SK-N-SH (cell line): ENCODE measurements at regions not wholly inside any gene's neighbourhood (a gene's known extent, or its start where the extent isn't known, plus 50 kb on each side); places are given as distances from the start of the nearest gene placed in this dataset.

ENCODE experiments used
- CTCF ChIA-PET: fragments of 300-600, 350-600 bp; formaldehyde crosslinking; extraction: SDS; loops from one replicate; lab custom pipeline; 2021; lab: Yijun Ruan, JAX
- POLR2A ChIA-PET: fragments of 350-600 bp; sonication (Branson Sonifier 250); formaldehyde crosslinking; extraction: SDS; loops from one replicate; lab custom pipeline; 2020; ENCODE audit warnings: antibody characterized with exemption, inconsistent platforms; lab: Yijun Ruan, JAX
- DNase-seq: peaks from one replicate; pipeline ENCODE4 v3.0.0; 2012
- H2AFZ ChIP-seq: fragments of 200-600 bp; sonication (generic); 2 replicates; pipeline ENCODE4 v1.8.1; 2016; ENCODE audit warnings: antibody characterized with exemption, mild to moderate bottlenecking, low read depth
- H3F3A ChIP-seq: fragments of 200-600 bp; sonication (generic); replicated peaks from 2 replicates; pipeline ENCODE3; 2016; ENCODE audit warnings: antibody characterized with exemption, mild to moderate bottlenecking; ENCODE audit not compliant: insufficient read depth
- H3K27ac ChIP-seq, 2 experiments: fragments of 200-500 bp in 1 of 2; fragments of 200-600 bp in 1 of 2; sonication (Bioruptor generic) in 1 of 2; sonication (generic), shearing (Covaris generic) in 1 of 2; 2 replicates each; pipeline versions ENCODE4 v1.5.1 to v1.6.1; 2014 to 2016; ENCODE audit warnings: low read depth in 2 of 2, inconsistent platforms in 1 of 2, low read length in 1 of 2, mild to moderate bottlenecking in 1 of 2, mixed read lengths in 1 of 2
- H3K27me3 ChIP-seq: fragments of 200-600 bp; sonication (generic), shearing (Covaris generic); 2 replicates; pipeline ENCODE4 v1.6.1; 2016; ENCODE audit warnings: mixed run types; ENCODE audit not compliant: insufficient read depth
- H3K36me3 ChIP-seq, 2 experiments: fragments of 200-500 bp in 1 of 2; fragments of 200-600 bp in 1 of 2; sonication (Bioruptor generic) in 1 of 2; sonication (generic) in 1 of 2; replicated peaks in 1 of 2; 2 replicates each; pipeline versions ENCODE3 to v1.5.1; 2014 to 2016; ENCODE audit warnings: low read length in 1 of 2, mild to moderate bottlenecking in 1 of 2; ENCODE audit not compliant: insufficient read depth in 2 of 2, control insufficient read depth in 1 of 2
- H3K4me1 ChIP-seq, 2 experiments: fragments of 200-500 bp in 1 of 2; fragments of 200-600 bp in 1 of 2; sonication (Bioruptor generic) in 1 of 2; sonication (generic), shearing (Covaris generic) in 1 of 2; 2 replicates each; pipeline versions ENCODE4 v1.5.1 to v1.6.1; 2014 to 2016; ENCODE audit warnings: low read depth in 1 of 2, low read length in 1 of 2, mixed run types in 1 of 2; ENCODE audit not compliant: insufficient read depth in 2 of 2, control insufficient read depth in 1 of 2
- H3K4me2 ChIP-seq: fragments of 200-600 bp; sonication (generic), shearing (Covaris generic); 2 replicates; pipeline ENCODE4 v1.6.1; 2017; ENCODE audit warnings: mixed run types
- H3K4me3 ChIP-seq, 2 experiments: fragments of 200-500 bp in 1 of 2; fragments of 200-600 bp in 1 of 2; sonication (Bioruptor generic) in 1 of 2; sonication (generic), shearing (Covaris generic) in 1 of 2; 2 replicates each; pipeline versions ENCODE4 v1.5.1 to v1.8.1; 2014 to 2016; ENCODE audit warnings: low read depth in 2 of 2, inconsistent platforms in 1 of 2, low read length in 1 of 2, mild to moderate bottlenecking in 1 of 2, mixed read lengths in 1 of 2, moderate library complexity in 1 of 2
- H3K79me2 ChIP-seq: fragments of 200-600 bp; sonication (generic); 2 replicates; pipeline ENCODE4 v1.8.1; 2017; ENCODE audit warnings: mild to moderate bottlenecking; ENCODE audit not compliant: insufficient read depth
- H3K9ac ChIP-seq: fragments of 200-600 bp; sonication (generic); 2 replicates; pipeline ENCODE4 v1.6.1; 2017; ENCODE audit warnings: mixed run types
- H3K9me2 ChIP-seq: fragments of 200-600 bp; sonication (generic); 2 replicates; pipeline ENCODE4 v1.6.1; 2017; ENCODE audit warnings: mixed run types
- H3K9me3 ChIP-seq: fragments of 200-600 bp; sonication (generic); 2 replicates; pipeline ENCODE4 v1.6.1; 2017; ENCODE audit warnings: mixed run types, mild to moderate bottlenecking, moderate library complexity
- H4K20me1 ChIP-seq: fragments of 200-600 bp; sonication (generic); 2 replicates; pipeline ENCODE4 v1.6.1; 2017; ENCODE audit warnings: mild to moderate bottlenecking, mixed run types; ENCODE audit not compliant: insufficient read depth
- CHD2 ChIP-seq: fragments of 150-350 bp; IDR thresholded peaks from 2 replicates; pipeline ENCODE4 v1.6.1; 2018; ENCODE audit warnings: low read length; ENCODE audit not compliant: partially characterized antibody
- EP300 ChIP-seq, 2 experiments: IDR thresholded peaks; 2 replicates each; pipeline versions ENCODE4 v1.4.0 to v1.6.1; 2012; ENCODE audit warnings: borderline replicate concordance in 1 of 2, low read depth in 1 of 2, low read length in 1 of 2
- FOSL2 ChIP-seq: IDR thresholded peaks from 2 replicates; pipeline ENCODE4 v1.4.0; 2012; ENCODE audit warnings: low read depth, mild to moderate bottlenecking, moderate library complexity, borderline replicate concordance
- FOXJ3 ChIP-seq: sonication (generic); formaldehyde crosslinking; IDR thresholded peaks from 2 replicates; pipeline ENCODE4 v1.5.1; 2020; ENCODE audit warnings: mild to moderate bottlenecking, missing genetic modification reagents
- GABPA ChIP-seq: IDR thresholded peaks from 2 replicates; pipeline ENCODE4 v1.4.0; 2012; ENCODE audit warnings: low read depth, mild to moderate bottlenecking
- GATA2 ChIP-seq: sonication (generic); formaldehyde crosslinking; IDR thresholded peaks from 2 replicates; pipeline ENCODE4 v1.5.0; 2020; ENCODE audit warnings: mild to moderate bottlenecking, missing genetic modification reagents
- JUND ChIP-seq: IDR thresholded peaks from 2 replicates; pipeline ENCODE4 v1.4.0; 2012
- MEF2A ChIP-seq: IDR thresholded peaks from 2 replicates; pipeline ENCODE4 v1.4.0; 2012; ENCODE audit warnings: low read depth, borderline replicate concordance
- MXI1 ChIP-seq: IDR thresholded peaks from 2 replicates; pipeline ENCODE4 v1.6.1; 2012; ENCODE audit warnings: mild to moderate bottlenecking, low read depth, low read length, improper control_type of control experiment
- PBX3 ChIP-seq: IDR thresholded peaks from 2 replicates; pipeline ENCODE4; 2012
- TCF12 ChIP-seq: IDR thresholded peaks from 2 replicates; pipeline ENCODE4 v1.4.0; 2012
- ZBTB33 ChIP-seq: IDR thresholded peaks from 2 replicates; pipeline ENCODE4 v1.4.0; 2012; ENCODE audit warnings: low read depth, borderline replicate concordance
- WGBS: methylation state at CpG from one replicate; pipeline ENCODE4 v1.1.6; 2017; ENCODE audit warnings: low lambda C conversion rate; 5-methylcytosine and 5-hydroxymethylcytosine counted together

- no peak for TF ChIP-seq FOSL2
- TF ChIP-seq CHD2 = no peak
Observed at GRCh38 chr7:110569486-110570205, 521.3 kb upstream of the LRRN3 start (continued).

GRCh38 chr7:110573862-110574528, 516.9 kb upstream of the LRRN3 start:
- peak overlapping the region; percentile 74 for H2AFZ ChIP-seq
- no peaks in the 10 kb centered on the region for H3K9me2 ChIP-seq
- POLR2A ChIA-PET = no interaction called here
- peak overlapping the region in 1 of 2 experiments; percentile 85; a peak in 2 of 4 replicates for H3K27ac ChIP-seq
- 18% methylated on average over 6 of the region's 6 CpGs for whole genome bisulfite sequencing
- H3K36me3 ChIP-seq = no peaks in the 10 kb centered on the region
- H3K27me3 ChIP-seq = no peaks in the 10 kb centered on the region
- H3K4me2 ChIP-seq = peak overlapping the region; percentile 38
- no peak for DNase-seq
- CTCF ChIA-PET = interaction anchor here (1.0 kb wide), 1 partner anchor 427 kb away, joined by 3 read pairs; no protein-coding TSS in a partner anchor
- H3K4me3 ChIP-seq = 0 out of 4 replicates have a peak overlapping the region, but pooled peaks of 1 of the 2 experiments have one; percentile 2
- no peaks in the 10 kb centered on the region for H3K79me2 ChIP-seq
- H3F3A ChIP-seq = no peaks in the 10 kb centered on the region
- H3K9ac ChIP-seq = peak overlapping the region; percentile 22; the same call in 1 of the 2 replicates
- peaks cover 3 to 9% of the 10 kb centered on the region in 2 experiments; a peak in 3 of 4 replicates for H3K4me1 ChIP-seq
- H4K20me1 ChIP-seq = no peaks in the 10 kb centered on the region
- TF ChIP-seq MXI1 (no peak), TCF12 (peak; percentile 21; the same call in 1 of the 2 replicates), JUND (peak; percentile 72), PBX3 (0 out of 2 replicates have a peak, but pooled peaks have one; percentile 4), GABPA (peak; percentile 35; the same call in 1 of the 2 replicates), FOXJ3 (CRISPR knock-in tag) (no peak), EP300 (IDR thresholded peaks at IDR 0.05; ENCODE audit: borderline replicate concordance in 1 of 2, low read depth in 1 of 2, low read length in 1 of 2) (no peak), GATA2 (CRISPR knock-in tag) (no peak), MEF2A (no peak), ZBTB33 (no peak), FOSL2 (peak; percentile 64; the same call in 1 of the 2 replicates)
- no peaks in the 10 kb centered on the region for H3K9me3 ChIP-seq
